GM12892 (cell line): ENCODE measurements at regions not wholly inside any gene's neighbourhood (a gene's known extent, or its start where the extent isn't known, plus 50 kb on each side); places are given as distances from the start of the nearest gene placed in this dataset.

Experiments used
- DNase-seq: peaks from one replicate; pipeline ENCODE4 v3.0.0; 2011; ENCODE audit not compliant: insufficient read length
- FAIRE-seq: peaks from 2 replicates; lab custom pipeline; 2011; peaks lifted over from hg19 to GRCh38; lab: Jason Lieb, UNC
- POLR2A ChIP-seq: IDR thresholded peaks from 2 replicates; pipeline ENCODE4 v1.6.1; 2011; ENCODE audit warnings: low read depth, low read length, control low read depth
- POLR2AphosphoS5 ChIP-seq: IDR thresholded peaks from 2 replicates; pipeline ENCODE4 v1.6.1; 2011; ENCODE audit warnings: low read depth, low read length, control low read depth
- TAF1 ChIP-seq: IDR thresholded peaks from 2 replicates; pipeline ENCODE4 v1.6.1; 2011; ENCODE audit warnings: low read depth, mild to moderate bottlenecking, control low read depth, low read length, borderline replicate concordance

- TF ChIP-seq POLR2AphosphoS5: no peak
- TF ChIP-seq TAF1: no peak
- TF ChIP-seq POLR2A: no peak
- no peak for DNase-seq
- no peak for FAIRE-seq
Observed at GRCh38 chr2:8465560-8465959, 216.3 kb upstream of the ID2 start.

- TF ChIP-seq POLR2AphosphoS5 (no peak), TAF1 (no peak), POLR2A (no peak)
- DNase-seq (no peak), FAIRE-seq (no peak)
Observed at GRCh38 chr2:8469709-8470493, 212.0 kb upstream of the ID2 start.

GRCh38 chr2:8472545-8473323 is 209.1 kb upstream of the ID2 start:
- DNase-seq: no peak
- FAIRE-seq: no peak
- TF ChIP-seq TAF1 (no peak), POLR2AphosphoS5 (no peak), POLR2A (no peak)

GRCh38 chr2:8475349-8476031 is 206.4 kb upstream of the ID2 start:
- DNase-seq (no peak), FAIRE-seq (peak; percentile 65)
- TF ChIP-seq POLR2AphosphoS5: no peak
- no peak for TF ChIP-seq TAF1
- TF ChIP-seq POLR2A: no peak

GRCh38 chr2:8477552-8478470 is 204.0 kb upstream of the ID2 start:
- FAIRE-seq: peak; percentile 81
- TF ChIP-seq POLR2A: no peak
- TF ChIP-seq TAF1: no peak
- no peak for TF ChIP-seq POLR2AphosphoS5
- no peak for DNase-seq

- FAIRE-seq (peak; percentile 67), DNase-seq (no peak)
- no peak for TF ChIP-seq POLR2AphosphoS5
- no peak for TF ChIP-seq POLR2A
- TF ChIP-seq TAF1: no peak
Observed at GRCh38 chr2:8478471-8478793, 203.4 kb upstream of the ID2 start.

- TF ChIP-seq POLR2A (no peak), TAF1 (no peak), POLR2AphosphoS5 (no peak)
- FAIRE-seq (no peak), DNase-seq (no peak)
Observed at GRCh38 chr2:8479298-8479697, 202.6 kb upstream of the ID2 start.

- DNase-seq (no peak), FAIRE-seq (no peak)
- TF ChIP-seq POLR2A (no peak), TAF1 (no peak), POLR2AphosphoS5 (no peak)
Observed at GRCh38 chr2:8480915-8481314, 200.9 kb upstream of the ID2 start.

- DNase-seq (no peak), FAIRE-seq (peak; percentile 78)
- no peak for TF ChIP-seq POLR2AphosphoS5
Observed at GRCh38 chr2:8481463-8482009, 200.3 kb upstream of the ID2 start.

GRCh38 chr2:8482432-8482831 is 199.4 kb upstream of the ID2 start:
- TF ChIP-seq TAF1: no peak
- no peak for TF ChIP-seq POLR2A
- no peak for TF ChIP-seq POLR2AphosphoS5
- DNase-seq: no peak
- no peak for FAIRE-seq
